ENCODE measurements at regions not wholly inside any gene's neighbourhood (a gene's known extent, or its start where the extent isn't known, plus 50 kb on each side); places are given as distances from the start of the nearest gene placed in this dataset.

DNA sequence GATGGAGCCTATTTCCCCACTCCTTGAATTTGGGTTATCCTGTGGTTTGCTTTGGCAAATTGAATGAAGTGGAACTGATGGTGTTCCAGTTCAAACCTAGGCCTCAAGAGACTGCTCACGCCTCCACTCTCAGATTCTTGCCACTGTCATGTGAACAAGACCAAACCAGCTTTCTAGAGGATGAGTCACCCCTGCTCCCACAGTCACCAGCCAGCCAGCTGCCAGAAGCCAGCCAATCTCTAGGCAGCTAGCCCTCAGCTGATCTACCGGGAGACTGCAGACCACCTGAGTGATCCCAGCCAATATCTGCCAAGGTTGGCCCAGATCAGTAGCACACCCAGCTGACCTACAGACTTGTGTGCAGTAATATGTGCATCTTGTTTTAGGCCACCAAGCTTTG, 300.6 kb downstream of the TMEM38B start:
- H3K9me3 ChIP-seq (ENCODE audit: low read length): no peaks in the 10 kb centered on the region
- no peak overlapping the region for H2AFZ ChIP-seq (ENCODE audit: low read depth, low read length)
- H3K9ac ChIP-seq (ENCODE audit: low read length): no peak overlapping the region
- no peaks in the 10 kb centered on the region for H4K20me1 ChIP-seq (ENCODE audit: insufficient read depth)
- no peak for TF ChIP-seq POLR2AphosphoS5 (IDR thresholded peaks at IDR 0.05)
- TF ChIP-seq, protein P1, sequence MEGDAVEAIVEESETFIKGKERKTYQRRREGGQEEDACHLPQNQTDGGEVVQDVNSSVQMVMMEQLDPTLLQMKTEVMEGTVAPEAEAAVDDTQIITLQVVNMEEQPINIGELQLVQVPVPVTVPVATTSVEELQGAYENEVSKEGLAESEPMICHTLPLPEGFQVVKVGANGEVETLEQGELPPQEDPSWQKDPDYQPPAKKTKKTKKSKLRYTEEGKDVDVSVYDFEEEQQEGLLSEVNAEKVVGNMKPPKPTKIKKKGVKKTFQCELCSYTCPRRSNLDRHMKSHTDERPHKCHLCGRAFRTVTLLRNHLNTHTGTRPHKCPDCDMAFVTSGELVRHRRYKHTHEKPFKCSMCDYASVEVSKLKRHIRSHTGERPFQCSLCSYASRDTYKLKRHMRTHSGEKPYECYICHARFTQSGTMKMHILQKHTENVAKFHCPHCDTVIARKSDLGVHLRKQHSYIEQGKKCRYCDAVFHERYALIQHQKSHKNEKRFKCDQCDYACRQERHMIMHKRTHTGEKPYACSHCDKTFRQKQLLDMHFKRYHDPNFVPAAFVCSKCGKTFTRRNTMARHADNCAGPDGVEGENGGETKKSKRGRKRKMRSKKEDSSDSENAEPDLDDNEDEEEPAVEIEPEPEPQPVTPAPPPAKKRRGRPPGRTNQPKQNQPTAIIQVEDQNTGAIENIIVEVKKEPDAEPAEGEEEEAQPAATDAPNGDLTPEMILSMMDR (IDR thresholded peaks at IDR 0.05; ENCODE audit: poor library complexity, severe bottlenecking): no peak
- no peak for TF ChIP-seq MXI1 (conservative IDR thresholded peaks at IDR 0.05; ENCODE audit: poor library complexity, severe bottlenecking)
- no peak for TF ChIP-seq SMC3 (conservative IDR thresholded peaks at IDR 0.05; ENCODE audit: poor library complexity)
- no peak for TF ChIP-seq EP300 (conservative IDR thresholded peaks at IDR 0.05; ENCODE audit: poor library complexity, severe bottlenecking)
- no peak overlapping the region for H3K4me3 ChIP-seq (ENCODE audit: low read length)
- H3K36me3 ChIP-seq (ENCODE audit: insufficient read depth, low read length): no peaks in the 10 kb centered on the region
- no peak overlapping the region for H3K27ac ChIP-seq (ENCODE audit: low read length)
- no peaks in the 10 kb centered on the region for H3K9me2 ChIP-seq (ENCODE audit: insufficient read depth, low read length)
- no peaks in the 10 kb centered on the region for H3K27me3 ChIP-seq (ENCODE audit: insufficient read depth, low read depth, low read length)
- no peaks in the 10 kb centered on the region for H3K79me2 ChIP-seq (replicated peaks; ENCODE audit: insufficient read depth, low read length)
- H3F3A ChIP-seq (ENCODE audit: insufficient read depth, low read length, poor library complexity, severe bottlenecking): no peaks in the 10 kb centered on the region
- H3K4me2 ChIP-seq (ENCODE audit: low read length): no peak overlapping the region

DNA sequence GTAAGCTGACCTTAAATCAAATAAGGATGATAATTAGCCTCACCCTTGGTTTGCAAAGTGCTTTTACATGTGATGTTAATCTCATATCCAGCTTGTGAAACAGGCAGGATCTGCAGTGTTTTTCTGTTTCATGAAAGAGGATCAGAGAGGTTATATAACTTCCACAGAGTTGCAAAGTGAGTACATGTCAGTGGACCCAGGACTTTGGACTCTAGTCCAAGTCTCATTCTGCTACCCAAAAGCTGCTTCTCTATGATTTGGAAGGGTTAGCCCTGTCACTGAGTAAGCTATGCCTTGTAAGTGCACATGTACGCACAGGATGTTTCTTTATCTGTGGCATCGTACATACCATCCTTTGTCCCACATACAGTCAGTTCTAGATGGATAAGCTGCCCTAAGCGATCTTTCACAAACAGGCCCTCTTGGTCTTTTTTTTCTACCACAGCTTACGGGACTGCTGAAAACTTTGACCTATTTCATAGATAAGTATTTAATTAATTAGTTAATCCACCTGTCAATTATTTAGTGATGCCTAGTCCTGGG, 322.9 kb downstream of the TMEM38B start:
- H3K27me3 ChIP-seq (ENCODE audit: insufficient read depth, low read depth, low read length): no peaks in the 10 kb centered on the region
- no peak overlapping the region for H3K4me3 ChIP-seq (ENCODE audit: low read length)
- H3K4me2 ChIP-seq (ENCODE audit: low read length): no peak overlapping the region
- no peak overlapping the region for H3K27ac ChIP-seq (ENCODE audit: low read length)
- TF ChIP-seq RAD21 (conservative IDR thresholded peaks at IDR 0.05) (no peak), EP300 (conservative IDR thresholded peaks at IDR 0.05; ENCODE audit: poor library complexity, severe bottlenecking) (no peak), POLR2AphosphoS5 (IDR thresholded peaks at IDR 0.05) (no peak), TAF1 (IDR thresholded peaks at IDR 0.05; ENCODE audit: low read depth) (no peak), MXI1 (conservative IDR thresholded peaks at IDR 0.05; ENCODE audit: poor library complexity, severe bottlenecking) (no peak), EZH2 (IDR thresholded peaks at IDR 0.05; ENCODE audit: borderline replicate concordance, insufficient read depth, low read length, poor library complexity, severe bottlenecking) (no peak), SMC3 (conservative IDR thresholded peaks at IDR 0.05; ENCODE audit: poor library complexity) (no peak)
- TF ChIP-seq, protein P1 (IDR thresholded peaks at IDR 0.05; ENCODE audit: poor library complexity, severe bottlenecking): no peak
- TF ChIP-seq, protein P2, sequence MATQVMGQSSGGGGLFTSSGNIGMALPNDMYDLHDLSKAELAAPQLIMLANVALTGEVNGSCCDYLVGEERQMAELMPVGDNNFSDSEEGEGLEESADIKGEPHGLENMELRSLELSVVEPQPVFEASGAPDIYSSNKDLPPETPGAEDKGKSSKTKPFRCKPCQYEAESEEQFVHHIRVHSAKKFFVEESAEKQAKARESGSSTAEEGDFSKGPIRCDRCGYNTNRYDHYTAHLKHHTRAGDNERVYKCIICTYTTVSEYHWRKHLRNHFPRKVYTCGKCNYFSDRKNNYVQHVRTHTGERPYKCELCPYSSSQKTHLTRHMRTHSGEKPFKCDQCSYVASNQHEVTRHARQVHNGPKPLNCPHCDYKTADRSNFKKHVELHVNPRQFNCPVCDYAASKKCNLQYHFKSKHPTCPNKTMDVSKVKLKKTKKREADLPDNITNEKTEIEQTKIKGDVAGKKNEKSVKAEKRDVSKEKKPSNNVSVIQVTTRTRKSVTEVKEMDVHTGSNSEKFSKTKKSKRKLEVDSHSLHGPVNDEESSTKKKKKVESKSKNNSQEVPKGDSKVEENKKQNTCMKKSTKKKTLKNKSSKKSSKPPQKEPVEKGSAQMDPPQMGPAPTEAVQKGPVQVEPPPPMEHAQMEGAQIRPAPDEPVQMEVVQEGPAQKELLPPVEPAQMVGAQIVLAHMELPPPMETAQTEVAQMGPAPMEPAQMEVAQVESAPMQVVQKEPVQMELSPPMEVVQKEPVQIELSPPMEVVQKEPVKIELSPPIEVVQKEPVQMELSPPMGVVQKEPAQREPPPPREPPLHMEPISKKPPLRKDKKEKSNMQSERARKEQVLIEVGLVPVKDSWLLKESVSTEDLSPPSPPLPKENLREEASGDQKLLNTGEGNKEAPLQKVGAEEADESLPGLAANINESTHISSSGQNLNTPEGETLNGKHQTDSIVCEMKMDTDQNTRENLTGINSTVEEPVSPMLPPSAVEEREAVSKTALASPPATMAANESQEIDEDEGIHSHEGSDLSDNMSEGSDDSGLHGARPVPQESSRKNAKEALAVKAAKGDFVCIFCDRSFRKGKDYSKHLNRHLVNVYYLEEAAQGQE (IDR thresholded peaks at IDR 0.05; ENCODE audit: borderline replicate concordance): no peak
- H3F3A ChIP-seq (ENCODE audit: insufficient read depth, low read length, poor library complexity, severe bottlenecking): no peaks in the 10 kb centered on the region
- H3K9ac ChIP-seq (ENCODE audit: low read length): no peak overlapping the region
- H3K79me2 ChIP-seq (replicated peaks; ENCODE audit: insufficient read depth, low read length): no peaks in the 10 kb centered on the region
- H4K20me1 ChIP-seq (ENCODE audit: insufficient read depth): no peaks in the 10 kb centered on the region
- no peaks in the 10 kb centered on the region for H3K36me3 ChIP-seq (ENCODE audit: insufficient read depth, low read length)
- H3K9me3 ChIP-seq (ENCODE audit: low read length): no peaks in the 10 kb centered on the region
- no peaks in the 10 kb centered on the region for H3K9me2 ChIP-seq (ENCODE audit: insufficient read depth, low read length)
- no peak overlapping the region for H2AFZ ChIP-seq (ENCODE audit: low read depth, low read length)

Measured in neural cell (in vitro differentiated cells).